ENCODE measurements at regions not wholly inside any gene's neighbourhood (a gene's known extent, or its start where the extent isn't known, plus 50 kb on each side); places are given as distances from the start of the nearest gene placed in this dataset.

DNA sequence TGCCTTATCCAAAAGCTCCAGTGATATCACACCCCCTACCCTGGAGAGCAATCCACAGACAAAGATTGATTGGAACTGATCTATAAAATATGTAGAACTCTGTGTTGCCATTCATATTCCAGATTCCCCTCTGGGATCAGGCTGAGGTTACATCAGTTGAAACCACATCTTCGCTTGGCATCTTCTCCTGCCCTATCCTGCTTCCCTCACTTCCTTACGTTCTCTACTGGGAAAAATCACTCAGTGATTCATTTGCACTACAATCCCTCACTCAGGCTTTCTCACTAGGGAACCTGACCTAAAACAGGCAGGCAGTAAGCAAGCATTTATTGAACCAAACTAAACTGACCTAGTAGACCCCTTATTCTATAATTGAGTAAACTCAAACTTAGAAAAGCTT, 111.7 kb downstream of the ESM1 start:
- ChIA-PET CTCF (interaction anchor here (0.8 to 5.9 kb wide), 8 partner anchors 8 to 382 kb away, joined by 3 to 36 read pairs (median 4); partner anchors contain the start of gene SNX18), POLR2A (no interaction called here)
- Histone ChIP-seq H3K4me3 (ENCODE audit: low read depth, low read length) (no peak overlapping the region), H3K36me3 (ENCODE audit: control insufficient read depth, insufficient read depth, low read length) (no peaks in the 10 kb centered on the region), H3K27me3 (ENCODE audit: control insufficient read depth, insufficient read depth, low read length) (peaks cover 3% of the 10 kb centered on the region; the same call in 1 of the 2 replicates)
- no peak for DNase-seq (ENCODE audit: low read depth)
- TF ChIP-seq, protein P1, sequence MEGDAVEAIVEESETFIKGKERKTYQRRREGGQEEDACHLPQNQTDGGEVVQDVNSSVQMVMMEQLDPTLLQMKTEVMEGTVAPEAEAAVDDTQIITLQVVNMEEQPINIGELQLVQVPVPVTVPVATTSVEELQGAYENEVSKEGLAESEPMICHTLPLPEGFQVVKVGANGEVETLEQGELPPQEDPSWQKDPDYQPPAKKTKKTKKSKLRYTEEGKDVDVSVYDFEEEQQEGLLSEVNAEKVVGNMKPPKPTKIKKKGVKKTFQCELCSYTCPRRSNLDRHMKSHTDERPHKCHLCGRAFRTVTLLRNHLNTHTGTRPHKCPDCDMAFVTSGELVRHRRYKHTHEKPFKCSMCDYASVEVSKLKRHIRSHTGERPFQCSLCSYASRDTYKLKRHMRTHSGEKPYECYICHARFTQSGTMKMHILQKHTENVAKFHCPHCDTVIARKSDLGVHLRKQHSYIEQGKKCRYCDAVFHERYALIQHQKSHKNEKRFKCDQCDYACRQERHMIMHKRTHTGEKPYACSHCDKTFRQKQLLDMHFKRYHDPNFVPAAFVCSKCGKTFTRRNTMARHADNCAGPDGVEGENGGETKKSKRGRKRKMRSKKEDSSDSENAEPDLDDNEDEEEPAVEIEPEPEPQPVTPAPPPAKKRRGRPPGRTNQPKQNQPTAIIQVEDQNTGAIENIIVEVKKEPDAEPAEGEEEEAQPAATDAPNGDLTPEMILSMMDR (IDR thresholded peaks at IDR 0.05; ENCODE audit: insufficient read depth, low read depth, low read length) = no peak

DNA sequence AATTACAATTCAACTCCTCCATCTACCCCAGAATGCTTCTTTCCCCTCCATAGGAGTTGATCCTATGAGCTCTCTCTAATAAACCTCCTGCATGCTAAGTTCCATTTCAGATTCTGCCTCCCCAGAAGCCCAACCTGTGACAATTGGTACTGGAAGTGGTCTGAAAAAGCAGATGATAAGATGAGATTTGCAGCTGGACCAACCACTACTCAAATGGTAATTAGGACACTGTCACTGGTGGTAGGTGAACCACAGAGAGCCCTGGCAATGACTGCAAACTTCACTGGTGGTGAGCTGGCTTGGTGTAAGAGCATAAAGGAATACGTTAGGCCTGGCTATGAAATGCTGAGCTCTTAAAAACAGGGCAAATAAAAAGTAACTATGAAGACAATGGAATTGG, 112.6 kb downstream of the ESM1 start:
- DNase-seq (ENCODE audit: low read depth) = no peak
- POLR2A ChIA-PET = no interaction called here
- CTCF ChIA-PET = interaction anchor here (0.9 to 5.9 kb wide), 8 partner anchors 8 to 381 kb away, joined by 3 to 36 read pairs (median 4); partner anchors contain the start of gene SNX18
- TF ChIP-seq, protein P1 (IDR thresholded peaks at IDR 0.05; ENCODE audit: insufficient read depth, low read depth, low read length) = no peak
- Histone ChIP-seq H3K4me3 (ENCODE audit: low read depth, low read length) (no peak overlapping the region), H3K36me3 (ENCODE audit: control insufficient read depth, insufficient read depth, low read length) (no peaks in the 10 kb centered on the region), H3K27me3 (ENCODE audit: control insufficient read depth, insufficient read depth, low read length) (peaks cover 3% of the 10 kb centered on the region; the same call in 1 of the 2 replicates)

DNA sequence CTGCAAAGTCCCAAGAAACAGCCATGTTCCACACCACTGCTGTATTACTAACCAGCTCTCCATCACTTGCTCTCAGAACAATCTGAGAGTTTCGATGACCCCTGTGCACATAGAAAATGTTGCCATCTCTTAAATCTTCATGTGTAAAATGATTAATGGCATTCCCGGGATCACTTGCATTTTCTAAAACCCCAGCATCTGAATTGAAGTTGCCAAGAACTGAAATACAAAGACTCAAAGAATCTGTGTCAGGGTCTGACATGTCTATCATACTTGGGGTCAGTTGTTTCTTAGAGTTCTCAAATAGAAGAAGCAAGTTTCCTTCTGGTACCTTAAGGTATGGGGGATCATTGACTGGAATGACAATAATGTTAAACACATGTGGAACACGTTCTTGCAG, 115.1 kb downstream of the ESM1 start:
- POLR2A ChIA-PET = no interaction called here
- CTCF ChIA-PET = interaction anchor here (0.6 to 5.9 kb wide), 4 partner anchors 25 to 559 kb away, joined by 3 to 36 read pairs (median 4); partner anchors contain the start of gene SNX18
- TF ChIP-seq, protein P1 (IDR thresholded peaks at IDR 0.05; ENCODE audit: insufficient read depth, low read depth, low read length) = no peak

DNA sequence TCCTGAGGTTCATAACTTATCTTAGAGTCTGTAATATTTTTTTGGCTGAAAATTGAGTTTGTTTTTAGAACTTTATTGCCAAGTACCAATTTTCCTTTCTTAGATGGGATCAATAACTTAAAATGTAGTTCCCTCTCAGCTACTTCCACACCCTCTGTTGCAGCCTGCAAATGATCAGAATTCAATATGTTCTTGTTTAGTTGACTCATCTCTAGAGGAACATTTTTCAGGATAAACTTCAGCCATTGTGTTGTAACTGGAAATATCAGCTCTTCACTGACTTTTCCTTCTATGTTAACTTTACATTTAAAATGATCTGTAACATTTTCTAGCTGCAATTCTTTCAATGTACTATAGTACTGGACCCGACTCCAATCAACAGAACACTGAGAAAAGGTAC, 115.7 kb downstream of the ESM1 start:
- H3K27me3 ChIP-seq (ENCODE audit: control insufficient read depth, insufficient read depth, low read length) = peaks cover 2% of the 10 kb centered on the region; the same call in 1 of the 2 replicates

More for the DNA sequence above, 115.1 kb downstream of the ESM1 start:
- H3K27me3 ChIP-seq (ENCODE audit: control insufficient read depth, insufficient read depth, low read length) = peaks cover 2% of the 10 kb centered on the region; the same call in 1 of the 2 replicates
- no peaks in the 10 kb centered on the region for H3K36me3 ChIP-seq (ENCODE audit: control insufficient read depth, insufficient read depth, low read length)
- no peak overlapping the region for H3K4me3 ChIP-seq (ENCODE audit: low read depth, low read length)
- DNase-seq (ENCODE audit: low read depth) = no peak

More for the DNA sequence above, 115.7 kb downstream of the ESM1 start:
- CTCF ChIA-PET = interaction anchor here (0.6 to 5.9 kb wide), 5 partner anchors 19 to 559 kb away, joined by 3 to 36 read pairs (median 3); partner anchors contain the start of gene SNX18
- POLR2A ChIA-PET = no interaction called here
- H3K36me3 ChIP-seq (ENCODE audit: control insufficient read depth, insufficient read depth, low read length) = no peaks in the 10 kb centered on the region
- TF ChIP-seq, protein P1 (IDR thresholded peaks at IDR 0.05; ENCODE audit: insufficient read depth, low read depth, low read length) = no peak
- DNase-seq (ENCODE audit: low read depth) = no peak
- no peak overlapping the region for H3K4me3 ChIP-seq (ENCODE audit: low read depth, low read length)
